ENCODE measurements at regions not wholly inside any gene's neighbourhood (a gene's known extent, or its start where the extent isn't known, plus 50 kb on each side); places are given as distances from the start of the nearest gene placed in this dataset.

DNA sequence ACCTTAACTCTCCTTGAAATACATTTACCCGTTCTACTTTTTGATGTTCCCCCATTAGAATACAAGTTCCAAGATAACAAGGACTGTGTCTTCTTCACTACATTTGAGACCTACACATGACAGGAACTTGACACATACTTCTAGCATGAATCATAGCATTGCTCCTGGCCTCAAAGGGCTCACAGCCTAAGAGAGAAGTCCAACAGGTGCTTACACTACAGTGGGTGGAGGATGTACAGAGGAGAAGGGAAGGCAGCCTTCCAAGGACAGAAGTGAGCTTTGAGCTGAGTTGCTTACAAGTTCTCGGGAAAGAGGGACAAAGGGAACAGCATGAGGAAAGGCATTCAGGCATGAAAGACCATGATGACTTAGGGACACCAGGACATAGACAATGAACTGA lies 56.9 kb upstream of the MSX2 start:
- H3K4me2 ChIP-seq (ENCODE audit: low read depth, low read length, poor library complexity, severe bottlenecking), result no peak overlapping the region
- H2AFZ ChIP-seq (ENCODE audit: low read length), result no peak overlapping the region
- H3K79me2 ChIP-seq (ENCODE audit: insufficient read depth, low read length), result no peaks in the 10 kb centered on the region
- H3K9me3 ChIP-seq (ENCODE audit: insufficient read depth, low read depth, low read length), result no peaks in the 10 kb centered on the region; the same call in 1 of the 2 replicates
- no peak for TF ChIP-seq EZH2phosphoT487 (IDR thresholded peaks at IDR 0.05; ENCODE audit: borderline replicate concordance)
- TF ChIP-seq, protein P1, sequence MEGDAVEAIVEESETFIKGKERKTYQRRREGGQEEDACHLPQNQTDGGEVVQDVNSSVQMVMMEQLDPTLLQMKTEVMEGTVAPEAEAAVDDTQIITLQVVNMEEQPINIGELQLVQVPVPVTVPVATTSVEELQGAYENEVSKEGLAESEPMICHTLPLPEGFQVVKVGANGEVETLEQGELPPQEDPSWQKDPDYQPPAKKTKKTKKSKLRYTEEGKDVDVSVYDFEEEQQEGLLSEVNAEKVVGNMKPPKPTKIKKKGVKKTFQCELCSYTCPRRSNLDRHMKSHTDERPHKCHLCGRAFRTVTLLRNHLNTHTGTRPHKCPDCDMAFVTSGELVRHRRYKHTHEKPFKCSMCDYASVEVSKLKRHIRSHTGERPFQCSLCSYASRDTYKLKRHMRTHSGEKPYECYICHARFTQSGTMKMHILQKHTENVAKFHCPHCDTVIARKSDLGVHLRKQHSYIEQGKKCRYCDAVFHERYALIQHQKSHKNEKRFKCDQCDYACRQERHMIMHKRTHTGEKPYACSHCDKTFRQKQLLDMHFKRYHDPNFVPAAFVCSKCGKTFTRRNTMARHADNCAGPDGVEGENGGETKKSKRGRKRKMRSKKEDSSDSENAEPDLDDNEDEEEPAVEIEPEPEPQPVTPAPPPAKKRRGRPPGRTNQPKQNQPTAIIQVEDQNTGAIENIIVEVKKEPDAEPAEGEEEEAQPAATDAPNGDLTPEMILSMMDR (conservative IDR thresholded peaks at IDR 0.05; ENCODE audit: low read length), result no peak
- H3K36me3 ChIP-seq (ENCODE audit: insufficient read depth, low read length), result no peaks in the 10 kb centered on the region
- no peaks in the 10 kb centered on the region for H3F3A ChIP-seq (ENCODE audit: low read depth)
- no peak overlapping the region for H3K9ac ChIP-seq (ENCODE audit: low read depth, low read length, poor library complexity, severe bottlenecking)
- no peaks in the 10 kb centered on the region for H3K27me3 ChIP-seq (ENCODE audit: insufficient read depth, low read length, poor library complexity, severe bottlenecking)
- no peaks in the 10 kb centered on the region for H3K4me1 ChIP-seq (ENCODE audit: insufficient read depth, low read length, poor library complexity, severe bottlenecking)
- H3K4me3 ChIP-seq (ENCODE audit: low read length, poor library complexity, severe bottlenecking), result no peak overlapping the region
- H4K20me1 ChIP-seq (ENCODE audit: insufficient read depth, low read length, poor library complexity, severe bottlenecking), result no peaks in the 10 kb centered on the region
- H3K9me2 ChIP-seq (replicated peaks; ENCODE audit: low read depth, low read length), result no peaks in the 10 kb centered on the region

DNA sequence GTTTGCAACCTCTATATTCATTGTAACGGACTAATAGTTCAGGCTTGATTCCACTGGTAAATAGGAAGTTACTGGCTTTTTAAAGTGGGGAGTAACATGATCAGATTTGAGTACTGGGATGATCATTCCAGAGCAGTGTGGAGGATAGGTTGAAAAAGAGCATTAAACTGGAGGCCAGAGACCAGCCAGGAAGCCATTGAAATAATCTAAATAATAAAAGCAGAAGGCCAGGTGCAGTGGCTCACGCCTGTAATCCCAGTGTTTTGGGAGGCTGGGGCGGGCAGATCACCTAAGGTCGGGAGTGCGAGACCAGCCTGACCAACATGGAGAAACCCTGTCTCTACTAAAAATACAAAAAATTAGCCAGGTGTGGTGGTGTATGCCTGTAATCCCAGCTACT lies 56.0 kb upstream of the MSX2 start:
- Histone ChIP-seq H4K20me1 (ENCODE audit: insufficient read depth, low read length, poor library complexity, severe bottlenecking) (no peaks in the 10 kb centered on the region), H3K4me2 (ENCODE audit: low read depth, low read length, poor library complexity, severe bottlenecking) (no peak overlapping the region), H3K9ac (ENCODE audit: low read depth, low read length, poor library complexity, severe bottlenecking) (no peak overlapping the region), H3K4me3 (ENCODE audit: low read length, poor library complexity, severe bottlenecking) (no peak overlapping the region), H3K4me1 (ENCODE audit: insufficient read depth, low read length, poor library complexity, severe bottlenecking) (no peaks in the 10 kb centered on the region), H3K27me3 (ENCODE audit: insufficient read depth, low read length, poor library complexity, severe bottlenecking) (no peaks in the 10 kb centered on the region), H2AFZ (ENCODE audit: low read length) (no peak overlapping the region), H3K9me3 (ENCODE audit: insufficient read depth, low read depth, low read length) (no peaks in the 10 kb centered on the region; the same call in 1 of the 2 replicates), H3F3A (ENCODE audit: low read depth) (no peaks in the 10 kb centered on the region), H3K36me3 (ENCODE audit: insufficient read depth, low read length) (no peaks in the 10 kb centered on the region), H3K9me2 (replicated peaks; ENCODE audit: low read depth, low read length) (no peaks in the 10 kb centered on the region), H3K79me2 (ENCODE audit: insufficient read depth, low read length) (no peaks in the 10 kb centered on the region)
- no peak for TF ChIP-seq EZH2phosphoT487 (IDR thresholded peaks at IDR 0.05; ENCODE audit: borderline replicate concordance)
- TF ChIP-seq, protein P1 (conservative IDR thresholded peaks at IDR 0.05; ENCODE audit: low read length), result no peak

Measured in Loucy (cell line).